ENCODE measurements at regions not wholly inside any gene's neighbourhood (a gene's known extent, or its start where the extent isn't known, plus 50 kb on each side); places are given as distances from the start of the nearest gene placed in this dataset.

- DNase-seq: no peak
Observed at GRCh38 chr13:72534951-72535640, 192.3 kb downstream of the MZT1 start.

GRCh38 chr13:72530471-72530870, 197.0 kb downstream of the MZT1 start:
- no peak for DNase-seq

- DNase-seq: no peak
Observed at GRCh38 chr13:72527333-72527732, 200.1 kb downstream of the MZT1 start.

GRCh38 chr13:72523593-72523992, 203.8 kb downstream of the MZT1 start:
- no peak for DNase-seq

- no peak for DNase-seq
Observed at GRCh38 chr13:72523049-72523448, 204.4 kb downstream of the MZT1 start.

GRCh38 chr13:72521940-72522661, 205.3 kb downstream of the MZT1 start:
- no peak for DNase-seq

GRCh38 chr13:72514146-72514545, 213.3 kb downstream of the MZT1 start:
- no peak for DNase-seq

- no peak for DNase-seq
Observed at GRCh38 chr13:72508392-72508791, 219.0 kb downstream of the MZT1 start.

GRCh38 chr13:72507416-72508199, 219.8 kb downstream of the MZT1 start:
- no peak for DNase-seq

GRCh38 chr13:72506706-72507105, 220.7 kb downstream of the MZT1 start:
- no peak for DNase-seq

- DNase-seq: no peak
Observed at GRCh38 chr13:72505376-72505775, 222.1 kb downstream of the MZT1 start.

- no peak for DNase-seq
Observed at GRCh38 chr13:72504131-72504841, 223.1 kb downstream of the MZT1 start.

GRCh38 chr13:72500851-72501250, 226.6 kb downstream of the MZT1 start:
- DNase-seq: no peak

- DNase-seq: no peak
Observed at GRCh38 chr13:72495681-72496080, 231.7 kb downstream of the MZT1 start.

GRCh38 chr13:72489751-72490150, 237.7 kb downstream of the MZT1 start:
- no peak for DNase-seq

- DNase-seq: no peak
Observed at GRCh38 chr13:72473321-72473720, 254.1 kb downstream of the MZT1 start.

GRCh38 chr13:72469906-72470305, 257.5 kb downstream of the MZT1 start:
- no peak for DNase-seq

GRCh38 chr13:72463561-72463960, 263.9 kb downstream of the MZT1 start:
- DNase-seq: peak in 1 of 56 donors; percentile 3

- DNase-seq: no peak
Observed at GRCh38 chr13:72462726-72463125, 264.7 kb downstream of the MZT1 start.

- no peak for DNase-seq
Observed at GRCh38 chr13:72462166-72462565, 265.3 kb downstream of the MZT1 start.

GRCh38 chr13:72458701-72459100, 268.7 kb downstream of the MZT1 start:
- DNase-seq: no peak

- no peak for DNase-seq
Observed at GRCh38 chr13:72457151-72457550, 270.3 kb downstream of the MZT1 start.

Measured in nucleus accumbens (tissue), 56 donors.